ENCODE measurements at regions not wholly inside any gene's neighbourhood (a gene's known extent, or its start where the extent isn't known, plus 50 kb on each side); places are given as distances from the start of the nearest gene placed in this dataset.
"Not testable (repeated sequence)": the region's sequence is repeated elsewhere in the genome, so short reads cannot be mapped to it uniquely, and the experiment has no call there.

- peaks cover 0 to 26% of the 10 kb centered on the region in 2 experiments for H3K9me3 ChIP-seq (ENCODE audit: control insufficient read depth in 1 of 2, insufficient read depth in 1 of 2, low read length in 2 of 2)
- H3K27ac Mint-ChIP-seq; H3K36me3 Mint-ChIP-seq (ENCODE audit: low read depth); ATAC-seq (ENCODE audit: poor library complexity); intact Hi-C loops (cut with DNase I, micrococcal nuclease); H3K4me1 Mint-ChIP-seq (ENCODE audit: low read depth); H3K4me1 ChIP-seq (ENCODE audit: insufficient read depth, low read length); H3K27me3 Mint-ChIP-seq; H3K4me3 Mint-ChIP-seq; H3K36me3 ChIP-seq (ENCODE audit: insufficient read depth, low read length); DNase-seq; H3K27ac ChIP-seq (ENCODE audit: low read depth in 1 of 2, low read length in 2 of 2); H3K4me3 ChIP-seq (ENCODE audit: low read length); CTCF ChIA-PET; H3K27me3 ChIP-seq (ENCODE audit: control insufficient read depth in 1 of 2, insufficient read depth in 2 of 2, low read length in 2 of 2); H3K9me3 Mint-ChIP-seq; POLR2A ChIA-PET: not testable (repeated sequence)
Observed at GRCh38 chr2:90251576-90251975, 1560.1 kb downstream of the RPIA start.

GRCh38 chr2:90253306-90253705 is 1561.8 kb downstream of the RPIA start:
- H3K4me3 Mint-ChIP-seq; CTCF ChIA-PET; H3K27me3 ChIP-seq (ENCODE audit: control insufficient read depth in 1 of 2, insufficient read depth in 2 of 2, low read length in 2 of 2); H3K4me1 ChIP-seq (ENCODE audit: insufficient read depth, low read length); intact Hi-C loops (cut with DNase I, micrococcal nuclease); H3K27me3 Mint-ChIP-seq; H3K27ac Mint-ChIP-seq; H3K36me3 ChIP-seq (ENCODE audit: insufficient read depth, low read length); ATAC-seq (ENCODE audit: poor library complexity); DNase-seq; H3K27ac ChIP-seq (ENCODE audit: low read depth in 1 of 2, low read length in 2 of 2); H3K4me3 ChIP-seq (ENCODE audit: low read length); H3K36me3 Mint-ChIP-seq (ENCODE audit: low read depth); H3K4me1 Mint-ChIP-seq (ENCODE audit: low read depth); POLR2A ChIA-PET: not testable (repeated sequence)
- peaks cover 0 to 26% of the 10 kb centered on the region in 2 experiments for H3K9me3 ChIP-seq (ENCODE audit: control insufficient read depth in 1 of 2, insufficient read depth in 1 of 2, low read length in 2 of 2)
- peaks cover 15% of the 10 kb centered on the region for H3K9me3 Mint-ChIP-seq

- H3K4me3 ChIP-seq (ENCODE audit: low read length); H3K9me3 Mint-ChIP-seq; ATAC-seq (ENCODE audit: poor library complexity); H3K4me1 Mint-ChIP-seq (ENCODE audit: low read depth); DNase-seq; CTCF ChIA-PET; H3K4me3 Mint-ChIP-seq; POLR2A ChIA-PET; H3K27me3 Mint-ChIP-seq; H3K4me1 ChIP-seq (ENCODE audit: insufficient read depth, low read length); H3K27ac ChIP-seq (ENCODE audit: low read depth in 1 of 2, low read length in 2 of 2); H3K36me3 ChIP-seq (ENCODE audit: insufficient read depth, low read length); H3K27ac Mint-ChIP-seq; H3K36me3 Mint-ChIP-seq (ENCODE audit: low read depth); H3K9me3 ChIP-seq (ENCODE audit: control insufficient read depth in 1 of 2, insufficient read depth in 1 of 2, low read length in 2 of 2); intact Hi-C loops (cut with DNase I, micrococcal nuclease); H3K27me3 ChIP-seq (ENCODE audit: control insufficient read depth in 1 of 2, insufficient read depth in 2 of 2, low read length in 2 of 2): not testable (repeated sequence)
Observed at GRCh38 chr2:90266888-90267287, 1575.4 kb downstream of the RPIA start.

- H3K9me3 ChIP-seq (ENCODE audit: control insufficient read depth in 1 of 2, insufficient read depth in 1 of 2, low read length in 2 of 2), result peaks cover 0 to 37% of the 10 kb centered on the region in 2 experiments
- CTCF ChIA-PET; intact Hi-C loops (cut with DNase I, micrococcal nuclease); ATAC-seq (ENCODE audit: poor library complexity); H3K27me3 ChIP-seq (ENCODE audit: control insufficient read depth in 1 of 2, insufficient read depth in 2 of 2, low read length in 2 of 2); H3K27ac ChIP-seq (ENCODE audit: low read depth in 1 of 2, low read length in 2 of 2); H3K36me3 Mint-ChIP-seq (ENCODE audit: low read depth); H3K4me3 Mint-ChIP-seq; H3K36me3 ChIP-seq (ENCODE audit: insufficient read depth, low read length); H3K4me1 Mint-ChIP-seq (ENCODE audit: low read depth); H3K4me1 ChIP-seq (ENCODE audit: insufficient read depth, low read length); DNase-seq; H3K27ac Mint-ChIP-seq; H3K27me3 Mint-ChIP-seq; POLR2A ChIA-PET; H3K4me3 ChIP-seq (ENCODE audit: low read length); H3K9me3 Mint-ChIP-seq: not testable (repeated sequence)
Observed at GRCh38 chr2:90287751-90288150, 1596.3 kb downstream of the RPIA start.

- H3K36me3 Mint-ChIP-seq (ENCODE audit: low read depth); CTCF ChIA-PET; ATAC-seq (ENCODE audit: poor library complexity); H3K9me3 Mint-ChIP-seq; H3K27ac Mint-ChIP-seq; H3K4me3 ChIP-seq (ENCODE audit: low read length); H3K27ac ChIP-seq (ENCODE audit: low read depth in 1 of 2, low read length in 2 of 2); H3K27me3 ChIP-seq (ENCODE audit: control insufficient read depth in 1 of 2, insufficient read depth in 2 of 2, low read length in 2 of 2); H3K4me1 ChIP-seq (ENCODE audit: insufficient read depth, low read length); POLR2A ChIA-PET; intact Hi-C loops (cut with DNase I, micrococcal nuclease); H3K36me3 ChIP-seq (ENCODE audit: insufficient read depth, low read length); H3K27me3 Mint-ChIP-seq; H3K4me1 Mint-ChIP-seq (ENCODE audit: low read depth); H3K4me3 Mint-ChIP-seq; DNase-seq: not testable (repeated sequence)
- H3K9me3 ChIP-seq (ENCODE audit: control insufficient read depth in 1 of 2, insufficient read depth in 1 of 2, low read length in 2 of 2), result peaks cover 0 to 42% of the 10 kb centered on the region in 2 experiments
Observed at GRCh38 chr2:90288396-90288795, 1596.9 kb downstream of the RPIA start.

GRCh38 chr2:90289291-90289980 is 1598.0 kb downstream of the RPIA start:
- H3K36me3 Mint-ChIP-seq (ENCODE audit: low read depth); ATAC-seq (ENCODE audit: poor library complexity); H3K27ac Mint-ChIP-seq; H3K27ac ChIP-seq (ENCODE audit: low read depth in 1 of 2, low read length in 2 of 2); H3K27me3 ChIP-seq (ENCODE audit: control insufficient read depth in 1 of 2, insufficient read depth in 2 of 2, low read length in 2 of 2); H3K4me3 ChIP-seq (ENCODE audit: low read length); CTCF ChIA-PET; H3K4me3 Mint-ChIP-seq; DNase-seq; POLR2A ChIA-PET; H3K27me3 Mint-ChIP-seq; H3K36me3 ChIP-seq (ENCODE audit: insufficient read depth, low read length); intact Hi-C loops (cut with DNase I, micrococcal nuclease); H3K9me3 Mint-ChIP-seq; H3K4me1 ChIP-seq (ENCODE audit: insufficient read depth, low read length); H3K4me1 Mint-ChIP-seq (ENCODE audit: low read depth): not testable (repeated sequence)
- peaks cover 0 to 49% of the 10 kb centered on the region in 2 experiments for H3K9me3 ChIP-seq (ENCODE audit: control insufficient read depth in 1 of 2, insufficient read depth in 1 of 2, low read length in 2 of 2)

GRCh38 chr2:90290701-90291100 is 1599.2 kb downstream of the RPIA start:
- H3K27me3 Mint-ChIP-seq; H3K36me3 Mint-ChIP-seq (ENCODE audit: low read depth); DNase-seq; H3K9me3 Mint-ChIP-seq; H3K4me3 Mint-ChIP-seq; H3K27me3 ChIP-seq (ENCODE audit: control insufficient read depth in 1 of 2, insufficient read depth in 2 of 2, low read length in 2 of 2); POLR2A ChIA-PET; H3K4me1 Mint-ChIP-seq (ENCODE audit: low read depth); H3K4me3 ChIP-seq (ENCODE audit: low read length); intact Hi-C loops (cut with DNase I, micrococcal nuclease); H3K4me1 ChIP-seq (ENCODE audit: insufficient read depth, low read length); CTCF ChIA-PET; ATAC-seq (ENCODE audit: poor library complexity); H3K27ac Mint-ChIP-seq; H3K27ac ChIP-seq (ENCODE audit: low read depth in 1 of 2, low read length in 2 of 2); H3K36me3 ChIP-seq (ENCODE audit: insufficient read depth, low read length): not testable (repeated sequence)
- H3K9me3 ChIP-seq (ENCODE audit: control insufficient read depth in 1 of 2, insufficient read depth in 1 of 2, low read length in 2 of 2), result peaks cover 0 to 60% of the 10 kb centered on the region in 2 experiments
